Gastrocnemius medialis (tissue), 4 donors: ENCODE measurements at regions not wholly inside any gene's neighbourhood (a gene's known extent, or its start where the extent isn't known, plus 50 kb on each side); places are given as distances from the start of the nearest gene placed in this dataset.

Experiments used
- ATAC-seq, 2 donors: fragments of 150-250 bp; one replicate each; pipeline ENCODE4 v1.9.1; 2016
- DNase-seq, 2 donors: peaks; one replicate each; pipeline ENCODE4 v3.0.0-alpha.2; 2019
- H3K27ac ChIP-seq, 4 donors: fragments of 200-600 bp; sonication (generic); 1 replicate in 1 of 4; 2 replicates in 3 of 4; pipeline ENCODE4 v1.5.1; 2016 to 2018; ENCODE audit warnings: mild to moderate bottlenecking in 2 of 4, moderate library complexity in 1 of 4
- H3K27me3 ChIP-seq, 3 donors: fragments of 200-600 bp; sonication (generic) in 2 of 3; 1 replicate in 1 of 3; 2 replicates in 2 of 3; pipeline versions ENCODE4 v1.5.1 to v1.6.0; 2016 to 2019; ENCODE audit warnings: mild to moderate bottlenecking in 1 of 3, moderate library complexity in 1 of 3
- H3K36me3 ChIP-seq, 2 donors: fragments of 200-600 bp; sonication (generic) in 1 of 2; one replicate each; pipeline ENCODE4 v1.5.1; 2017 to 2018
- H3K4me1 ChIP-seq, 2 donors: fragments of 200-600 bp; sonication (generic) in 1 of 2; one replicate each; pipeline ENCODE4 v1.5.1; 2016 to 2017; ENCODE audit warnings: mild to moderate bottlenecking in 2 of 2
- H3K4me3 ChIP-seq, 4 donors: fragments of 200-600 bp; sonication (generic) in 3 of 4; 1 replicate in 1 of 4; 2 replicates in 3 of 4; pipeline ENCODE4 v1.5.1; 2016 to 2019; ENCODE audit warnings: mild to moderate bottlenecking in 2 of 4
- H3K9me3 ChIP-seq, 3 donors: fragments of 200-600 bp; sonication (generic) in 2 of 3; 1 replicate in 1 of 3; 2 replicates in 2 of 3; pipeline ENCODE4 v1.5.1; 2016 to 2019
- CTCF ChIP-seq, 5 experiments: fragments of 450-650 bp in 3 of 5; fragments of 200-600 bp in 2 of 5; sonication (generic) in 2 of 5; IDR thresholded peaks in 4 of 5; conservative IDR thresholded peaks in 1 of 5; 1 replicate in 4 of 5; 2 replicates in 1 of 5; pipeline ENCODE4 v1.5.1; 2016 to 2019; ENCODE audit warnings: antibody characterized with exemption in 5 of 5, mild to moderate bottlenecking in 3 of 5, moderate library complexity in 3 of 5
- POLR2A ChIP-seq, 2 donors: fragments of 450-650 bp; IDR thresholded peaks; one replicate each; pipeline ENCODE4 v1.6.1; 2017; ENCODE audit warnings: antibody characterized with exemption in 2 of 2, mild to moderate bottlenecking in 2 of 2, moderate library complexity in 2 of 2
- in situ Hi-C, 4 donors: fragments of 200-750 bp; cut with MboI; loops; one replicate each; pipeline versions ENCODE4 v1.15.0 to v1.8.0; 2017; ENCODE audit warnings: low sequenced_read_pairs in 4 of 4
- intact Hi-C: fragments of 100-400 bp; cut with DNase I; formaldehyde crosslinking; loops from one replicate; pipeline ENCODE4 v1.15.1; 2023; ENCODE audit warnings: low total_unique reads

GRCh38 chr2:207289295-207290018 lies 123.7 kb upstream of the KLF7 start:
- ATAC-seq (no peak), DNase-seq (no peak)
- H3K27me3 ChIP-seq, result no peaks in the 10 kb centered on the region
- TF ChIP-seq POLR2A (IDR thresholded peaks at IDR 0.05) (no peak), CTCF (IDR thresholded peaks at IDR 0.05 in 4 of 5, conservative IDR thresholded peaks at IDR 0.05 in 1 of 5) (no peak)
- no peaks in the 10 kb centered on the region for H3K4me1 ChIP-seq
- H3K27ac ChIP-seq, result no peak overlapping the region
- in situ Hi-C loops, result no loop called here
- intact Hi-C loops, result no loop called here
- no peaks in the 10 kb centered on the region for H3K9me3 ChIP-seq
- no peak overlapping the region for H3K4me3 ChIP-seq
- H3K36me3 ChIP-seq, result no peaks in the 10 kb centered on the region

- no peak overlapping the region for H3K27ac ChIP-seq
- ATAC-seq (no peak), DNase-seq (no peak)
- TF ChIP-seq CTCF (IDR thresholded peaks at IDR 0.05 in 4 of 5, conservative IDR thresholded peaks at IDR 0.05 in 1 of 5) (no peak), POLR2A (IDR thresholded peaks at IDR 0.05) (no peak)
- H3K4me1 ChIP-seq, result no peaks in the 10 kb centered on the region
- no peak overlapping the region for H3K4me3 ChIP-seq
- in situ Hi-C loops (no loop called here), intact Hi-C loops (no loop called here)
- H3K9me3 ChIP-seq, result no peaks in the 10 kb centered on the region
- H3K27me3 ChIP-seq, result no peaks in the 10 kb centered on the region
- no peaks in the 10 kb centered on the region for H3K36me3 ChIP-seq
Observed at GRCh38 chr2:207290833-207291624, 125.3 kb upstream of the KLF7 start.

GRCh38 chr2:207291625-207292252 lies 126.0 kb upstream of the KLF7 start:
- H3K9me3 ChIP-seq, result no peaks in the 10 kb centered on the region
- no peak for DNase-seq
- intact Hi-C loops (no loop called here), in situ Hi-C loops (no loop called here)
- H3K36me3 ChIP-seq, result no peaks in the 10 kb centered on the region
- no peaks in the 10 kb centered on the region for H3K27me3 ChIP-seq
- TF ChIP-seq POLR2A (IDR thresholded peaks at IDR 0.05) (no peak), CTCF (IDR thresholded peaks at IDR 0.05 in 4 of 5, conservative IDR thresholded peaks at IDR 0.05 in 1 of 5) (no peak)
- ATAC-seq, result no peak
- H3K27ac ChIP-seq, result no peak overlapping the region
- H3K4me1 ChIP-seq, result no peaks in the 10 kb centered on the region
- H3K4me3 ChIP-seq, result no peak overlapping the region

- H3K4me3 ChIP-seq, result no peak overlapping the region
- no peak for DNase-seq
- H3K4me1 ChIP-seq, result no peaks in the 10 kb centered on the region
- no peak overlapping the region for H3K27ac ChIP-seq
- in situ Hi-C loops, result no loop called here
- no peaks in the 10 kb centered on the region for H3K36me3 ChIP-seq
- no peaks in the 10 kb centered on the region for H3K9me3 ChIP-seq
- intact Hi-C loops, result no loop called here
- ATAC-seq, result no peak
- no peak for TF ChIP-seq POLR2A (IDR thresholded peaks at IDR 0.05)
- TF ChIP-seq CTCF (IDR thresholded peaks at IDR 0.05 in 4 of 5, conservative IDR thresholded peaks at IDR 0.05 in 1 of 5), result no peak
- H3K27me3 ChIP-seq, result no peaks in the 10 kb centered on the region
Observed at GRCh38 chr2:207296265-207296948, 130.7 kb upstream of the KLF7 start.
